Nephron progenitor cell (in vitro differentiated cells): ENCODE measurements at regions not wholly inside any gene's neighbourhood (a gene's known extent, or its start where the extent isn't known, plus 50 kb on each side); places are given as distances from the start of the nearest gene placed in this dataset.
"Not testable (repeated sequence)": the region's sequence is repeated elsewhere in the genome, so short reads cannot be mapped to it uniquely, and the experiment has no call there.

ENCODE experiments used
- DNase-seq: peaks from one replicate; pipeline ENCODE4 v3.0.0; 2021
- H3K27ac Mint-ChIP-seq: 2 replicates; pipeline ENCODE4 v1.8.0; 2021; ENCODE audit warnings: mild to moderate bottlenecking, moderate library complexity, mixed read lengths
- H3K27me3 Mint-ChIP-seq: 2 replicates; pipeline ENCODE4 v1.8.0; 2021; ENCODE audit warnings: mild to moderate bottlenecking, low read depth, mixed read lengths; ENCODE audit not compliant: poor library complexity
- H3K36me3 Mint-ChIP-seq: 2 replicates; pipeline ENCODE4 v1.8.0; 2021; ENCODE audit warnings: low read depth, mixed read lengths
- H3K4me1 Mint-ChIP-seq: 2 replicates; pipeline ENCODE4 v1.8.0; 2021; ENCODE audit warnings: mixed read lengths
- H3K4me3 Mint-ChIP-seq: 2 replicates; pipeline ENCODE4 v1.8.0; 2021; ENCODE audit warnings: mild to moderate bottlenecking, moderate library complexity, mixed read lengths
- H3K9me3 Mint-ChIP-seq: 2 replicates; pipeline ENCODE4 v1.8.0; 2021; ENCODE audit warnings: mild to moderate bottlenecking, moderate library complexity, mixed read lengths
- TF ChIP-seq, protein P1 (sequence below): fragments of 200-600 bp; sonication (generic); IDR thresholded peaks from 2 replicates; pipeline ENCODE4 v1.5.0; 2021; ENCODE audit warnings: antibody characterized with exemption

DNA sequence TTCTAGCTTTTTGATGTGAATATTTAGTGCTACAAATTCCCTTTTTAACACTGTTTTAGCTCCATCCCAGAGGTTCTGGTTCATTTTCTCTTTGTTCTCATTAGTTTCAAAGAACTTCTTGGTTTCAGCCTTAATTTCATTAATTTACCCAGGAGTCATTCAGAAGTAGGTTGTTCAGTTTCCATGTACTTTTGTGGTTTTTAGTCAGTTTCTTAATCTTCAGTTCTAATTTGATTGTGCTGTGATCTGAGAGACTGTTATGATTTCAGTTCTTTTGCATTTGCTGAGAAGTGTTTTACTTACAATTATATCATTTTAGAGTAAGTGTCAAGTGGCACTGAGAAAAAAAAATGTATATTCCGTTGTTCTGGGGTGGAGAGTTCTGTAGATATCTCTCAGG is 240.1 kb upstream of the RASA1 start:
- peaks cover 32% of the 10 kb centered on the region for H3K9me3 Mint-ChIP-seq
- no peak overlapping the region for H3K4me3 Mint-ChIP-seq
- DNase-seq: no peak
- peaks cover 3% of the 10 kb centered on the region for H3K27me3 Mint-ChIP-seq
- no peak overlapping the region for H3K27ac Mint-ChIP-seq
- H3K4me1 Mint-ChIP-seq: peaks cover 6% of the 10 kb centered on the region
- TF ChIP-seq, protein P1, sequence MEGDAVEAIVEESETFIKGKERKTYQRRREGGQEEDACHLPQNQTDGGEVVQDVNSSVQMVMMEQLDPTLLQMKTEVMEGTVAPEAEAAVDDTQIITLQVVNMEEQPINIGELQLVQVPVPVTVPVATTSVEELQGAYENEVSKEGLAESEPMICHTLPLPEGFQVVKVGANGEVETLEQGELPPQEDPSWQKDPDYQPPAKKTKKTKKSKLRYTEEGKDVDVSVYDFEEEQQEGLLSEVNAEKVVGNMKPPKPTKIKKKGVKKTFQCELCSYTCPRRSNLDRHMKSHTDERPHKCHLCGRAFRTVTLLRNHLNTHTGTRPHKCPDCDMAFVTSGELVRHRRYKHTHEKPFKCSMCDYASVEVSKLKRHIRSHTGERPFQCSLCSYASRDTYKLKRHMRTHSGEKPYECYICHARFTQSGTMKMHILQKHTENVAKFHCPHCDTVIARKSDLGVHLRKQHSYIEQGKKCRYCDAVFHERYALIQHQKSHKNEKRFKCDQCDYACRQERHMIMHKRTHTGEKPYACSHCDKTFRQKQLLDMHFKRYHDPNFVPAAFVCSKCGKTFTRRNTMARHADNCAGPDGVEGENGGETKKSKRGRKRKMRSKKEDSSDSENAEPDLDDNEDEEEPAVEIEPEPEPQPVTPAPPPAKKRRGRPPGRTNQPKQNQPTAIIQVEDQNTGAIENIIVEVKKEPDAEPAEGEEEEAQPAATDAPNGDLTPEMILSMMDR: no peak
- peaks cover 7% of the 10 kb centered on the region for H3K36me3 Mint-ChIP-seq

GRCh38 chr5:87029951-87030350 is 237.7 kb upstream of the RASA1 start:
- Mint-ChIP-seq H3K27ac (no peak overlapping the region), H3K36me3 (no peaks in the 10 kb centered on the region), H3K9me3 (peaks cover 15% of the 10 kb centered on the region), H3K4me3 (no peak overlapping the region), H3K4me1 (peaks cover 6% of the 10 kb centered on the region), H3K27me3 (no peaks in the 10 kb centered on the region)
- TF ChIP-seq, protein P1: no peak
- DNase-seq: peak; percentile 12

DNA sequence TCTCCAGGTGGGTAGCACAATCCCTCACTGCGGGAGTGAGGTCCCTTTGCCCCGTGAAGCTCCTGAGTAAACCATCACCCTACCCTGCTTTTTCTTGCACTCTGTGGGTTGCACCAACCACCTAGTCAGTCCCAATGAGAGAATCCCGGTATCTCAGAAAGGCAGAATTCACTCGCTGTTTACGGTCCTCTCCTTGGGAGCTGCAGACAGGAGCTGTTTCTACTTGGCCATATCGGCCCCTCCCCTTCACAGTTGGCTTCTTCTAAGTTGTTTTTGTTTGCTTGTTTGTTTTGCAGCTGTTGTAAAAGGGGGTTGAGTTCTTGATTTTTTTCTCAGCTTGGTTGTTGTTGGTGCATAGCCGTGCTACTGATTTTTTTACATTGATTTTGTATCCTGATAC is 237.0 kb upstream of the RASA1 start:
- Mint-ChIP-seq H3K4me3 (no peak overlapping the region), H3K27me3 (no peaks in the 10 kb centered on the region), H3K4me1 (peaks cover 6% of the 10 kb centered on the region), H3K27ac (no peak overlapping the region), H3K9me3 (peaks cover 11% of the 10 kb centered on the region), H3K36me3 (no peaks in the 10 kb centered on the region)
- DNase-seq: no peak
- TF ChIP-seq, protein P1: no peak

- peaks cover 3% of the 10 kb centered on the region for H3K27me3 Mint-ChIP-seq
- no peak for DNase-seq
- no peak overlapping the region for H3K4me3 Mint-ChIP-seq
- TF ChIP-seq, protein P1: no peak
- peaks cover 6% of the 10 kb centered on the region for H3K4me1 Mint-ChIP-seq
- H3K9me3 Mint-ChIP-seq: peaks cover 20% of the 10 kb centered on the region
- H3K27ac Mint-ChIP-seq: no peak overlapping the region
- H3K36me3 Mint-ChIP-seq: no peaks in the 10 kb centered on the region
Observed at GRCh38 chr5:87034557-87034956, 233.1 kb upstream of the RASA1 start.

DNA sequence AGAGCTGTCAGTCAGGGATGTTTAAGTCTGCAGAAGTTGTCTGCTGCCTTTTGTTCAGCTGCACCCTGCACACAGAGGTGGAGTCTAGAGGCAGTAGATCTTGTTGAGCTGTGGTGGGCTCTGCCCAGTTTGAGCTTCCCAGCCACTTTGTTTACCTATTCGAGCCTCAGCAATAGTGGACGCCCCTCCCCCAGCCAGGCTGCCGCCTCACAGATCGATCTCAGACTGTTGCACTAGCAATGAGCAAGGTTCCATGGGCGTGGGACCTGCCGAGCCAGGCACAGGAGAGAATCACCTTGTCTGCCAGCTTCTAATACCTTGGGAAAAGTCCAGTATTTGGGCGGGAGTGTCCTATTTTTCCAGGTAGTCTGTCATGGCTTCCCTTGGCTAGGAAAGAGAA is 225.1 kb upstream of the RASA1 start:
- peaks cover 24% of the 10 kb centered on the region for H3K9me3 Mint-ChIP-seq
- no peaks in the 10 kb centered on the region for H3K36me3 Mint-ChIP-seq
- no peak overlapping the region for H3K27ac Mint-ChIP-seq
- no peak overlapping the region for H3K4me3 Mint-ChIP-seq
- no peaks in the 10 kb centered on the region for H3K4me1 Mint-ChIP-seq
- H3K27me3 Mint-ChIP-seq: no peaks in the 10 kb centered on the region
- TF ChIP-seq, protein P1: no peak
- DNase-seq: no peak

- TF ChIP-seq, protein P1: no peak
- Mint-ChIP-seq H3K27me3 (no peaks in the 10 kb centered on the region), H3K9me3 (peaks cover 39% of the 10 kb centered on the region), H3K4me3 (no peak overlapping the region), H3K36me3 (no peaks in the 10 kb centered on the region), H3K27ac (no peak overlapping the region), H3K4me1 (no peaks in the 10 kb centered on the region)
- DNase-seq: no peak
Observed at GRCh38 chr5:87048156-87048555, 219.5 kb upstream of the RASA1 start.

- not testable (repeated sequence) for H3K4me3 Mint-ChIP-seq, H3K4me1 Mint-ChIP-seq, DNase-seq, H3K27me3 Mint-ChIP-seq, H3K27ac Mint-ChIP-seq, H3K36me3 Mint-ChIP-seq
- H3K9me3 Mint-ChIP-seq: peaks cover 40% of the 10 kb centered on the region
Observed at GRCh38 chr5:87049012-87049411, 218.7 kb upstream of the RASA1 start.
